ENCODE measurements at regions not wholly inside any gene's neighbourhood (a gene's known extent, or its start where the extent isn't known, plus 50 kb on each side); places are given as distances from the start of the nearest gene placed in this dataset.
"Not testable (repeated sequence)": the region's sequence is repeated elsewhere in the genome, so short reads cannot be mapped to it uniquely, and the experiment has no call there.

DNA sequence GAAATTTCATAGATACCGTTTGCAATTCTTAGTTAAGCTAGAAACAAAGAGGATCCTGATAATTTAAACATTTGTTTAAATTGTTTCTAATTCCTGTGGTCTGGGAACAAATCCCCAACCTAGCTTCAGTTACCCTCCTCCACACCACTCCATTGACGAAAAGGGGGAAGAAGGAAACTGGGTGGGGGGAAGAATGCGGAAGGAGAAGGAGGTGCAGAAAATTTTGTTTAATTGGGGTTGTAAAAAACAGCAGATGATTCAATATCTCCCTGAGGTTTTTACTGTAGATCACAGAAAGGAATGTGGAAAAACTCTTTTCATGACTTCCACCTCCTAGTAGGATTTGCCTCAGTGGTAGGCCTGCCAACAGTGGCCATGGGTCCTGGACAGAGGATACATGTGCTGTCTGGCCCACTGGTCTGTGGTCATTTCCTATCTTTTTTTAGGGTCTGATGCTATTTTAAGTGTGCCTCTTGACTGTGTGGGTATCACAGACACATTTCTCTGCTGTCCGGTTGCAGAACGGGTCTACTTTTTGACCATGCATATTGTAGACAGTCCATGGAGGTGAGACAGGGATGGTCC is 122.9 kb upstream of the PCED1B start:
- Mint-ChIP-seq H3K4me1 (ENCODE audit: low read depth) (no peaks in the 10 kb centered on the region), H3K27ac (no peak overlapping the region), H3K4me3 (no peak overlapping the region), H3K27me3 (ENCODE audit: low read depth) (peaks cover 5% of the 10 kb centered on the region), H3K36me3 (ENCODE audit: low read depth) (no peaks in the 10 kb centered on the region), H3K9me3 (no peaks in the 10 kb centered on the region)
- intact Hi-C loops (cut with micrococcal nuclease): no loop called here
- DNase-seq: no peak
- CTCF ChIA-PET: interaction anchor here (1.0 kb wide), 1 partner anchor 27 kb away, joined by 3 read pairs; no protein-coding TSS in a partner anchor

- Mint-ChIP-seq H3K27me3 (ENCODE audit: low read depth) (peaks cover 5% of the 10 kb centered on the region), H3K27ac (no peak overlapping the region), H3K36me3 (ENCODE audit: low read depth) (no peaks in the 10 kb centered on the region), H3K4me1 (ENCODE audit: low read depth) (no peaks in the 10 kb centered on the region), H3K4me3 (no peak overlapping the region), H3K9me3 (no peaks in the 10 kb centered on the region)
- DNase-seq: no peak
- CTCF ChIA-PET: no interaction called here
- intact Hi-C loops (cut with micrococcal nuclease): no loop called here
These were observed 121.4 kb upstream of the PCED1B start for GRCh38 chr12:46958053-46958452.

DNA sequence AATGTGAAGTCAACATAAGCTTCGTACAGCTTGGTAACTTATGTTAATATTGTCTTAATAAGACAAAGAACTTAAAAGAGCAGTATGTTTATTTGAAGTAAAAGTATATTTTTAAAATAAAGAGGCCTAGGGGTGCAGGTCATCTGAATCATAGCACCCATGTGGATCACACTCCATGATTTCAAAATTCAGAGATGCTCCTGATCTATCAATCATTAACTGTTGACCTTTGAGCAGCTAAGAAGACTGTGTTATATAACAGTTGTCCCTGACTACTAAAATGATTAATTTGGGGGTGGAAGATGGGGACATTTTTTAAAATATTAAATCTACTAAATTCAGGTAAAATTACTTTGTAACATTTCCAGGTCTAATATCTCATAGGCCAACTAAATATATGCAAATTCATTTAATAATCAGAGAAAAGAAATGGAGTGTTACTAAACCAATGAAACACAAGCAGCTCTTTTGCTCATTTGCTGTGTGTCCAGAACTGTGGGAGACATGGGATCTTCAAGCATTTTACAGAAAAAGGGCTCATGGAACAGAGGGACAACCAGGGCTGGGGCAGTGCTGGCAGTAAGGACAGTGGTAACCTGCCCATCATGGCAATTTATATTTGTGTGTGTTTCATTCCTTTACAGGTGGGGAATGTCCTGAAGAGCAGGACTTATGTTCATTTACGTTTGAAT is 120.7 kb upstream of the PCED1B start:
- Mint-ChIP-seq H3K27ac (no peak overlapping the region), H3K27me3 (ENCODE audit: low read depth) (peaks cover 5% of the 10 kb centered on the region), H3K4me3 (no peak overlapping the region), H3K36me3 (ENCODE audit: low read depth) (no peaks in the 10 kb centered on the region), H3K4me1 (ENCODE audit: low read depth) (no peaks in the 10 kb centered on the region), H3K9me3 (no peaks in the 10 kb centered on the region)
- DNase-seq: no peak
- intact Hi-C loops (cut with micrococcal nuclease): no loop called here
- CTCF ChIA-PET: no interaction called here

DNA sequence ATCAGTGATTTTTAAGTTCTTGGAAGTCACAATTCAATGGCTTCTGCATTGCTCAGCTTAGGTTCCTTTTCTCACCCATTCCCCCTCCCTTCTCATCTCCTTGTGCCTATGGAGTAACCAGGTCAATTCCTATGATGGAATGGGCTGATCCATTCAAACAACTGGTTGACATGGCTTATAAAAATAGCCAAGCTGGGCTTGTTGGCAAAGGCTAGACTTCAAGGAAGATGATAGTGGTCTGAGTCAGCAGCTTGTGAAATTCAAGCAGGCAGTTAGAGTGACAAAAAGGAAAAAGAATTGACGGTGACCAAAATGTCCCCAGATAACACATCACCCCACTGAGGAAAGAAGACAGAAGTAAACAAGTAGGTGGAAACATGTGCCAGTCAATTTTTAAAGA is 119.9 kb upstream of the PCED1B start:
- Mint-ChIP-seq H3K9me3 (no peaks in the 10 kb centered on the region), H3K27ac (no peak overlapping the region), H3K36me3 (ENCODE audit: low read depth) (no peaks in the 10 kb centered on the region), H3K27me3 (ENCODE audit: low read depth) (peaks cover 5% of the 10 kb centered on the region), H3K4me3 (no peak overlapping the region), H3K4me1 (ENCODE audit: low read depth) (no peaks in the 10 kb centered on the region)
- intact Hi-C loops (cut with micrococcal nuclease): no loop called here
- DNase-seq: no peak
- CTCF ChIA-PET: no interaction called here

DNA sequence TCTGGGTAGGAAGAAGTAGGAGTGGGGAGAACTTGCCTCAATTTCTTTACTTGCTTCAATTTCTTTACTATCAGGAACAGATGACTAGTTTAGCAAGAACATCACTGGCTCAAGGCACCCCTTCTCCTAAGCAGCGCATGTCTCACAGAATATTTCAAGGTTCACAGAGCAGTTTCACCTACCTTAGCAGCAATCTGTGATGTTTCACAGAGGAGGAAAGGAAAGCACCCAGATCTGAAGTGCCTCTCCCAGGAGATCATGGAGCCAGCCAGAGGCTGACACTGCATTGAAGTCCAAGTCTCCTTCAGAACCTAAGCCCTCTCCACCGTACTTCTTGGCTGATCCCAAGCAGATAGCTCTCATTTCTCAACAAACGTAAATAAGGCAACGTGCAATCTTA is 118.7 kb upstream of the PCED1B start:
- H3K27ac Mint-ChIP-seq: no peak overlapping the region
- no peaks in the 10 kb centered on the region for H3K9me3 Mint-ChIP-seq
- no peak for DNase-seq
- H3K4me1 Mint-ChIP-seq (ENCODE audit: low read depth): no peaks in the 10 kb centered on the region
- H3K27me3 Mint-ChIP-seq (ENCODE audit: low read depth): peaks cover 3% of the 10 kb centered on the region
- H3K36me3 Mint-ChIP-seq (ENCODE audit: low read depth): no peaks in the 10 kb centered on the region
- CTCF ChIA-PET: no interaction called here
- intact Hi-C loops (cut with micrococcal nuclease): no loop called here
- H3K4me3 Mint-ChIP-seq: no peak overlapping the region

GRCh38 chr12:46963191-46963590 is 116.2 kb upstream of the PCED1B start:
- no peak for DNase-seq
- no peak overlapping the region for H3K4me3 Mint-ChIP-seq
- H3K27ac Mint-ChIP-seq: no peak overlapping the region
- no peaks in the 10 kb centered on the region for H3K4me1 Mint-ChIP-seq (ENCODE audit: low read depth)
- CTCF ChIA-PET: interaction anchor here (0.6 kb wide), 1 partner anchor 804 kb away, joined by 4 read pairs; no protein-coding TSS in a partner anchor
- H3K27me3 Mint-ChIP-seq (ENCODE audit: low read depth): peaks cover 2% of the 10 kb centered on the region
- intact Hi-C loops (cut with micrococcal nuclease): no loop called here
- no peaks in the 10 kb centered on the region for H3K9me3 Mint-ChIP-seq
- H3K36me3 Mint-ChIP-seq (ENCODE audit: low read depth): no peaks in the 10 kb centered on the region

DNA sequence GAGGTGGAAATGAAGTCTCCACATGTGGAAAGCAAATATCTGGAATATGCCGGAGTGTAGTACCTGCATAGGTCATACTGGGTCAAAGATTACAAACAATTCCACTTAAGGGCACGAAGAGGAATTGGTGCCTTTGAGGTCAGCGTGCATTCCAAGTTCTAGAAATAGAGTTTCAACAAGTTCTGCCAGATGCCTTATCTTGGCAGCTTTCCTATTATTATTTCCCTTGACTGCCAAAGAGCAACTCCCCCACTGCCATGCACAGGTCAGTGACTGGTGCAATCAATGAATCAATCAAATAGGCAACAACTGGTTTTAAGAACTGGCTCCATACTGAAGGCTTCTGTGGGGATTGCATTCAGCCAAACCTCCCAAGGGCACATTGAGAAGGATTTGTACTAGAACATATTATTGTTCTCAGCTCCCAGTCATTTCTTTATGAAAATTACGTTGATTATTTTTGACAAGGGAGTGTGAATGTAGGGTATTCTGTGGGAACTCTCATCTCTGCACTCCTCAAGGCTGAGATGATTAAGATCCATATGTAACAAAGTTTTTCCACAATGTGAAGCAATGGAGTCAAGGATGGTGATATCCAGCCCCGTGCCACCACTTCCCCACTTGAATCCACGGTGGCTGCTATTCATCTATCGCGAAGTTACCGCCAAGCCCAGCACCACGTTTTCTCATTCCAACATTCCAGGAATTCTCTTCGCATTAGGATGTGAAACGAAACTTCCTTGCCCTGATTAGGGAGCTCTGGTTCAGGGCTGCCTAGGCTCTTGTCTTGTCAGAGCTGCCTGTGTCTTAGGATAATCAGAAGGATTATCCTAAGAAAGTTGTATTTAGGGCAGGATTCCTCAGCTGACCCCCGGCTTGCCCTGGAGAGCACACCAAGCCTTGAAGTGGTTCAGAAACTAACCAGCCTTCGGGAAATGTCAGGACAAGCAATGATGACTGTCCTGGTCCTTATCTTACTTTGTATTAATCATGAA is 115.1 kb upstream of the PCED1B start:
- Mint-ChIP-seq H3K27me3 (ENCODE audit: low read depth) (peaks cover 2% of the 10 kb centered on the region), H3K4me1 (ENCODE audit: low read depth) (no peaks in the 10 kb centered on the region), H3K9me3 (no peaks in the 10 kb centered on the region), H3K27ac (peak overlapping the region; percentile 3), H3K4me3 (no peak overlapping the region), H3K36me3 (ENCODE audit: low read depth) (no peaks in the 10 kb centered on the region)
- CTCF ChIA-PET: interaction anchor here (0.6 kb wide), 1 partner anchor 803 kb away, joined by 4 read pairs; no protein-coding TSS in a partner anchor
- intact Hi-C loops (cut with micrococcal nuclease): no loop called here
- DNase-seq: no peak

DNA sequence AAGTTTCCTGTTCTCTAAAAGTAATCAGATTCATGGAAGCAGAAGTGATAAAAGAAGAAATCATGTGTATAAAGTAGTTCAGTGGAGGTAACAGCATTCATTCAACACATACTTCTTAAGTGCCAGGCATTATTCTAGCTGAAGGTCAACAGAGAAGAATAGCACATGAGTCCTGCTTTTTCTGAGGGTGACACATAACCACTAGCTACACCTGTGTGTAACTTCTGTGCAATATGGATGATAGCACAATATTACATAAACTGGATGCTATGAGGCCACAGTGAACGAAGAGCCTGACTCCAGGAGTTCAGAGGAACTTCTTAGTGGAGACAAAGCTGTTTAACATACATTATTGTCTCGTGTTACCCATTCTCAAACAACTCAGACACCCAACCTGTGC is 114.3 kb upstream of the PCED1B start:
- Mint-ChIP-seq H3K9me3 (no peaks in the 10 kb centered on the region), H3K27me3 (ENCODE audit: low read depth) (peaks cover 2% of the 10 kb centered on the region), H3K4me1 (ENCODE audit: low read depth) (no peaks in the 10 kb centered on the region), H3K27ac (no peak overlapping the region), H3K4me3 (no peak overlapping the region), H3K36me3 (ENCODE audit: low read depth) (no peaks in the 10 kb centered on the region)
- DNase-seq: no peak
- CTCF ChIA-PET: interaction anchor here (1.0 to 1.3 kb wide), 3 partner anchors 18 to 56 kb away, joined by 3 to 4 read pairs (median 3); no protein-coding TSS in a partner anchor
- intact Hi-C loops (cut with micrococcal nuclease): no loop called here

GRCh38 chr12:46965880-46966279 is 113.5 kb upstream of the PCED1B start:
- no peak overlapping the region for H3K4me3 Mint-ChIP-seq
- CTCF ChIA-PET: interaction anchor here (0.6 to 1.3 kb wide), 4 partner anchors 18 to 768 kb away, joined by 3 to 5 read pairs (median 4); no protein-coding TSS in a partner anchor
- no peaks in the 10 kb centered on the region for H3K9me3 Mint-ChIP-seq
- H3K36me3 Mint-ChIP-seq (ENCODE audit: low read depth): no peaks in the 10 kb centered on the region
- intact Hi-C loops (cut with micrococcal nuclease): no loop called here
- H3K27me3 Mint-ChIP-seq (ENCODE audit: low read depth): no peaks in the 10 kb centered on the region
- no peak overlapping the region for H3K27ac Mint-ChIP-seq
- no peaks in the 10 kb centered on the region for H3K4me1 Mint-ChIP-seq (ENCODE audit: low read depth)
- no peak for DNase-seq

- Mint-ChIP-seq H3K9me3 (no peaks in the 10 kb centered on the region), H3K27me3 (ENCODE audit: low read depth) (peaks cover 18% of the 10 kb centered on the region), H3K4me3 (no peak overlapping the region), H3K4me1 (ENCODE audit: low read depth) (no peaks in the 10 kb centered on the region), H3K27ac (no peak overlapping the region), H3K36me3 (ENCODE audit: low read depth) (no peaks in the 10 kb centered on the region)
- CTCF ChIA-PET: interaction anchor here (0.8 kb wide), 1 partner anchor 13 kb away, joined by 3 read pairs; no protein-coding TSS in a partner anchor
- intact Hi-C loops (cut with micrococcal nuclease): no loop called here
- DNase-seq: no peak
These were observed 108.8 kb upstream of the PCED1B start for GRCh38 chr12:46970636-46971035.

DNA sequence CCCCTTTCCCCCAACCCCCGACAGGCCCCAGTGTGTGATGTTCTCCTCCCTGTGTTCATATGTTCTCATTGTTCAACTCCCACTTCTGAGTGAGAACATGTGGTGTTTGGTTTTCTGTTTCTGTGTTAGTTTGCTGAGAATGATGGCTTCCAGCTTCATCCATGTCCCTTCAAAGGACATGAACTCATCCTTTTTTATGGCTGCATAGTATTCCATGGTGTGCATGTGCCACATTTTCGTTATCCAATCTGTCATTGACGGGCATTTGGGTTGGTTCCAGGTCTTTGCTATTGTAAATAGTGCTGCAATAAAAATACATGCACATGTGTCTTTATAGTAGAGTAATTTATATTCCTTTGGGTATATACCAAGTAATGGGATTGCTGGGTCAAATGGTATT is 105.5 kb upstream of the PCED1B start:
- intact Hi-C loops (cut with micrococcal nuclease): not testable (repeated sequence)

DNA sequence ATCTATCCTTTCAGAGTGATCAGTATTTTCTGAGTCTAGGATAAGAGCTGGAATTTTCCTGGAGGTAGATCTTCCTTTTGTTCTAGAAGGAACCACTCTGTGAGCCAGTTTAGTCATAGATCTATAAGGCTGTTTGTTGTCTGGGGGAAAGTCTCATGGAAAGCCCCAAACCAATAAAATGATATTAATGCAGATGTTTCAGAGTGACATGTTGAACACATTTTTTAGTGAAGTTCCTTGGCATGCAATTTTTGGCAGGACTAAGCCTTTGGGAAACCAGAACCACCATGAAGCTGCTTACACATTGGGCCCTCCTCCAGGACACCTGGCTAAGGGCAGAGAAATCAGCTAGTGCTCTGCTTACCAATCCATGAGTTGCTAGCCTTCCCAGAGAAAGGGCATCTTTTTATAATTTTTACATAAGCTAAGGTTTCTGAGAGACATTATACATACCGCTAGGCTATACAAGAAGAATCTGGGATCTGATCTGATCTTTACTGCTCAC is 101.5 kb upstream of the PCED1B start:
- intact Hi-C loops (cut with micrococcal nuclease): no loop called here
- DNase-seq: no peak
- Mint-ChIP-seq H3K27ac (no peak overlapping the region), H3K36me3 (ENCODE audit: low read depth) (no peaks in the 10 kb centered on the region), H3K27me3 (ENCODE audit: low read depth) (peaks cover 26% of the 10 kb centered on the region), H3K9me3 (no peaks in the 10 kb centered on the region), H3K4me3 (no peak overlapping the region), H3K4me1 (ENCODE audit: low read depth) (no peaks in the 10 kb centered on the region)
- CTCF ChIA-PET: interaction anchor here (0.6 to 0.9 kb wide), 2 partner anchors 11 to 853 kb away, joined by 3 read pairs; no protein-coding TSS in a partner anchor

More for the DNA sequence above, 105.5 kb upstream of the PCED1B start:
- not testable (repeated sequence) for H3K36me3 Mint-ChIP-seq (ENCODE audit: low read depth); DNase-seq; H3K9me3 Mint-ChIP-seq; H3K4me3 Mint-ChIP-seq; H3K27ac Mint-ChIP-seq; H3K4me1 Mint-ChIP-seq (ENCODE audit: low read depth)
- H3K27me3 Mint-ChIP-seq (ENCODE audit: low read depth): peaks cover 30% of the 10 kb centered on the region
- CTCF ChIA-PET: interaction anchor here (0.6 kb wide), 1 partner anchor 44 kb away, joined by 3 read pairs; no protein-coding TSS in a partner anchor
